ENCODE measurements at regions not wholly inside any gene's neighbourhood (a gene's known extent, or its start where the extent isn't known, plus 50 kb on each side); places are given as distances from the start of the nearest gene placed in this dataset.

DNA sequence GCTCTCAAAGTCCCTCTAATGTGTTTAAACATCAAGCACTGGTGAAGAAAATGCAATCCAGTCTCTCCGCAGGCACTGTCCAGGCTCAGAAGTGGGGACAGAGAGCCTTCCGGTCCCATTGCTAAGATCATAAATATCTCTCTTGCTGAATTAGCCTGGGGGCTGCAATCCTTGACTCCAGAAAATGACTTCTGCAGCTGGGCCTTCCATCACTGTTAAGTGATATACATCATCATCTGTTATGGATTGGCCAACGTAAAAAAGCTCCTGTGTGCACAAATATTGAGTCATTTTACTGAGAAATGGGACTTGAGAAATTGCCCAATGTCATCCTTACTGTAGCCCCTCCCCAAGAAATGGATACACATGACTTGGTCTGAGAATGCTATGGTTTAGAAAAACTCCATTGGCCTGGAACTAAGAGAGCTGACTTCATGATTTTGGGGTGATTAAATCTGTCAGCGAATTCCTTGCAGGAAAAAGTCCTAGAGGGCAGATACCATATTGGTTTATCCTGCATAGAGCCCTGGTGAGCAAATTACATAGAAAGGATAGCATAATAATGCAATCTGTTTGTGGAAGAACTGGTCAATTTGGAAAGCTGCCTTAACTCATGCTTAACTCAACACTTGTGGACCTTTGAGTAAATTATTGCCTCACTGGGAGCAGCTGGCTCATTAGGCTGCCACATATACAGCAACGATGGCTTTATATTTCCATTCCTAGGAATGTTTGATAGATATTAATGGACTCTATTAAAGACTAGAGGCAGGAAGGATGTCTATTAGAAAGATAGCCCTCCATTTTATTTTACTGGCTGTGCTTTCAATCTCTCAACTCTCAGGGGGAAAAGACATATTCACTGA lies 346.1 kb downstream of the GBA3 start:
- Histone ChIP-seq H3K36me3 (replicated peaks in 1 of 2; ENCODE audit: control insufficient read depth in 1 of 2, insufficient read depth in 2 of 2, low read length in 2 of 2) (no peaks in the 10 kb centered on the region), H3K4me3 (replicated peaks in 1 of 3; ENCODE audit: insufficient read depth in 1 of 3, low read depth in 2 of 3, low read length in 3 of 3) (no peak overlapping the region), H3K4me1 (ENCODE audit: insufficient read depth, low read length) (no peaks in the 10 kb centered on the region), H3K9ac (ENCODE audit: insufficient read depth, low read depth, low read length) (no peak overlapping the region), H4K20me1 (ENCODE audit: insufficient read depth, low read length) (no peaks in the 10 kb centered on the region), H3K4me2 (ENCODE audit: low read depth, low read length) (no peak overlapping the region), H3K9me3 (ENCODE audit: low read length) (no peaks in the 10 kb centered on the region), H3K27me3 (ENCODE audit: control insufficient read depth in 1 of 2, insufficient read depth in 2 of 2, low read length in 2 of 2) (no peaks in the 10 kb centered on the region), H2AFZ (ENCODE audit: low read length) (no peak overlapping the region), H3K27ac (ENCODE audit: extremely low read length, insufficient read depth, low read length) (no peak overlapping the region), H3K79me2 (ENCODE audit: insufficient read depth, low read length) (no peaks in the 10 kb centered on the region)
- ChIA-PET POLR2A (no interaction called here), CTCF (ENCODE audit: low intra/inter-chr PET ratio, low total read pairs) (no interaction called here)
- ATAC-seq (no peak), FAIRE-seq (no peak), DNase-seq (ENCODE audit: low spot score) (no peak)
- intact Hi-C loops (cut with micrococcal nuclease; ENCODE audit: unreplicated experiment) = no loop called here
- no TSS peak for BruUV-seq (replicated peaks)
- 0% methylated on average over 5 of the region's 5 CpGs for WGBS (ENCODE audit: low lambda C conversion rate)
- TF ChIP-seq EEA1 (CRISPR knock-in tag; IDR thresholded peaks at IDR 0.05; ENCODE audit: borderline replicate concordance) (no peak), THAP7 (CRISPR knock-in tag; IDR thresholded peaks at IDR 0.05) (no peak), POGZ (CRISPR knock-in tag; IDR thresholded peaks at IDR 0.05) (no peak), ETV5 (CRISPR knock-in tag; IDR thresholded peaks at IDR 0.05; ENCODE audit: borderline replicate concordance) (no peak), ADNP (CRISPR knock-in tag; IDR thresholded peaks at IDR 0.05) (no peak), CBFB (CRISPR knock-in tag; IDR thresholded peaks at IDR 0.05) (no peak), ZNF296 (CRISPR knock-in tag; conservative IDR thresholded peaks at IDR 0.05) (no peak), ZNF720 (CRISPR knock-in tag; IDR thresholded peaks at IDR 0.05) (no peak), NR2F1 (CRISPR knock-in tag; IDR thresholded peaks at IDR 0.05) (no peak)
- in situ Hi-C loops (cut with HindIII; ENCODE audit: extremely low pct_ligation_motif_present, low pct_unique_long_range_greater_than_20kb) = no loop called here

Measured in HepG2 (cell line).